ENCODE measurements at regions not wholly inside any gene's neighbourhood (a gene's known extent, or its start where the extent isn't known, plus 50 kb on each side); places are given as distances from the start of the nearest gene placed in this dataset.

- TF ChIP-seq CTCF (IDR thresholded peaks at IDR 0.05) (no peak), EP300 (IDR thresholded peaks at IDR 0.05) (no peak)
Measured at GRCh38 chr12:34400411-34400881, 378.1 kb downstream of the ALG10 start.

Measured in stomach (tissue), 4 donors.